ENCODE measurements at regions not wholly inside any gene's neighbourhood (a gene's known extent, or its start where the extent isn't known, plus 50 kb on each side); places are given as distances from the start of the nearest gene placed in this dataset.

DNA sequence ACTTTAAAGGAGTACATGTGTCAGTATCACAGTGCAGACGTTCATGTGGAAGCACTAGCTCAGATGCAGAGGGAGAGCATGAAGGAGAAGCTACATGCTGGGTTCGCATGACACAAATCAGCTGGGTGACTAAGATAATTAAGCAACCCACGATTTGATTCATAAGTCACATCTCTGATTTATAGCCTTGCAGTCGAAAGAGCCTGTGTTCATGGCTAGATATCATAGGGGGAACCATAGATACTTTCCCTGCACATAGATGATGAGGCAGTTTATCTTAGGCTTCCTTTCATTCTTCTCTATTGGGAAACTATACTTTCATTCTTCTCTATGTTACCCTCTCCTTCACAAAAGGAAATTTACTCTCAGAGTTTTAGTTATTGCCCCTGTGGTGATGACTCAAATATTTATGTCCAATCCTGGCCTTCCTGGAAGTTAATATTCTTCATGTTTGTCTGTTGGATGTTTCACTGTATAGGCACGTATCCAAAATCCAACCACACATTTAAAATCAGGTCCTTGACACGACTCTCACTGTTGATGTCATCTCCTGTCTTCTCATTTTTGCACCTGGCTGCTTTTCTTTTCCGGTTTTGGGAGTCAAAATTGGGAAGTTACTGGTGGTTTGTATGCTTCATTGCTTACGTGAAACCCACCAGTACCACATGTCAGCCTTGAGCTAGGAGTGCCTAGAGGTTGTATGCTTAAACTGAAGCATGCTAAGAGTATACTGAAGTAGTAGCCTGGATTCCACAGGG lies 56.3 kb upstream of the SLC5A12 start:
- in situ Hi-C loops (cut with MboI): no loop called here
- intact Hi-C loops (cut with micrococcal nuclease; ENCODE audit: unreplicated experiment): no loop called here
- ChIA-PET CTCF (interaction anchor here (0.8 to 1.8 kb wide), 2 partner anchors 12 to 16 kb away, joined by 4 to 5 read pairs; no protein-coding TSS in a partner anchor), SMC1A (ENCODE audit: uncharacterized antibody, unreplicated experiment) (interaction anchor here (1.1 kb wide), 1 partner anchor 10 kb away, joined by 3 read pairs; no protein-coding TSS in a partner anchor), RAD21 (ENCODE audit: unreplicated experiment) (no interaction called here), POLR2A (no interaction called here)
- H2AFZ ChIP-seq (ENCODE audit: control insufficient read depth, low read depth, low read length): no peak overlapping the region
- no peak overlapping the region for H3K27ac ChIP-seq (ENCODE audit: control insufficient read depth, insufficient read depth)
- no peaks in the 10 kb centered on the region for H3K4me1 ChIP-seq (ENCODE audit: control insufficient read depth, insufficient read depth, low read length)
- no peak overlapping the region for H3K9ac ChIP-seq (ENCODE audit: control insufficient read depth, insufficient read depth, low read length)
- 0 out of 2 replicates have a peak overlapping the region, but pooled peaks have one; percentile 3 for H3K4me2 ChIP-seq (ENCODE audit: control insufficient read depth, insufficient read depth)
- H3K79me2 ChIP-seq (ENCODE audit: control insufficient read depth, insufficient read depth, low read length): no peaks in the 10 kb centered on the region
- no peak overlapping the region for H3K4me3 ChIP-seq
- H3K36me3 ChIP-seq (ENCODE audit: control insufficient read depth in 2 of 2, insufficient read depth in 2 of 2, low read length in 1 of 2): no peaks in the 10 kb centered on the region
- no TSS peak for BruUV-seq (replicated peaks)
- no peak for FAIRE-seq
- WGBS (ENCODE audit: insufficient coverage, insufficient replicate concordance, low lambda C conversion rate, missing lambda C conversion rate): 11% methylated on average over 8 of the region's 8 CpGs
- DNase-seq (ENCODE audit: low read depth, low spot score): no peak
- H3K9me3 ChIP-seq (replicated peaks; ENCODE audit: control insufficient read depth, insufficient read depth, low read length): no peaks in the 10 kb centered on the region
- TF ChIP-seq MXI1 (IDR thresholded peaks at IDR 0.05; ENCODE audit: low read depth, low read length): no peak
- TF ChIP-seq ETV6 (conservative IDR thresholded peaks at IDR 0.05 in 1 of 2, IDR thresholded peaks at IDR 0.05 in 1 of 2; ENCODE audit: borderline replicate concordance in 1 of 2, low read depth in 1 of 2): peak in 1 of 2 experiments; percentile 48; a peak in 1 of 4 replicates
- TF ChIP-seq RUNX3 (IDR thresholded peaks at IDR 0.05; ENCODE audit: low read length): peak; percentile 34; the same call in 1 of the 2 replicates
- no peak for TF ChIP-seq NR2C2 (IDR thresholded peaks at IDR 0.05; ENCODE audit: borderline replicate concordance, control insufficient read depth, insufficient read length, low read depth)
- peak; percentile 34; the same call in 1 of the 2 replicates for TF ChIP-seq IKZF1 (conservative IDR thresholded peaks at IDR 0.05)
- 0 out of 2 replicates have a peak, but pooled peaks have one; percentile 27 for TF ChIP-seq EED (IDR thresholded peaks at IDR 0.05; ENCODE audit: low read depth)
- TF ChIP-seq, protein P1, sequence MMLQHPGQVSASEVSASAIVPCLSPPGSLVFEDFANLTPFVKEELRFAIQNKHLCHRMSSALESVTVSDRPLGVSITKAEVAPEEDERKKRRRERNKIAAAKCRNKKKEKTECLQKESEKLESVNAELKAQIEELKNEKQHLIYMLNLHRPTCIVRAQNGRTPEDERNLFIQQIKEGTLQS (IDR thresholded peaks at IDR 0.05; ENCODE audit: borderline replicate concordance, extremely low read depth, low read depth, low read length): no peak
- H4K20me1 ChIP-seq (ENCODE audit: control insufficient read depth, insufficient read depth): no peaks in the 10 kb centered on the region
- ATAC-seq: peak; percentile 84
- H3K27me3 ChIP-seq (replicated peaks in 1 of 2; ENCODE audit: control insufficient read depth in 2 of 2, insufficient read depth in 2 of 2, low read length in 1 of 2): no peaks in the 10 kb centered on the region

All from GM12878 (cell line).